GM23338 (cell line): ENCODE measurements at regions not wholly inside any gene's neighbourhood (a gene's known extent, or its start where the extent isn't known, plus 50 kb on each side); places are given as distances from the start of the nearest gene placed in this dataset.

Experiments used
- ATAC-seq: fragments of 200-7000 bp; cut with Tn5 transposase; 3 replicates; pipeline ENCODE4 v1.9.1; 2020
- DNase-seq: peaks from one replicate; pipeline ENCODE4 v3.0.0-alpha.2; 2015; ENCODE audit warnings: low spot score
- H2AFZ ChIP-seq: fragments of 200-600 bp; sonication (generic); 2 replicates; pipeline ENCODE4 v1.8.0; 2016; ENCODE audit warnings: antibody characterized with exemption, mild to moderate bottlenecking, moderate library complexity
- H3F3A ChIP-seq: fragments of 200-600 bp; sonication (generic); replicated peaks from 2 replicates; pipeline ENCODE4 v1.8.0; 2017; ENCODE audit warnings: antibody characterized with exemption, mixed run types, low read depth
- H3K27ac ChIP-seq: fragments of 200-600 bp; sonication (generic); 2 replicates; pipeline ENCODE4 v1.6.1; 2016; ENCODE audit warnings: low read depth
- H3K27me3 ChIP-seq: fragments of 200-600 bp; sonication (generic); 2 replicates; pipeline ENCODE4 v1.8.0; 2016; ENCODE audit warnings: mild to moderate bottlenecking, mixed run types, moderate library complexity; ENCODE audit not compliant: insufficient read depth
- H3K36me3 ChIP-seq: fragments of 200-600 bp; sonication (generic); 2 replicates; pipeline ENCODE4 v1.8.0; 2016; ENCODE audit warnings: mild to moderate bottlenecking; ENCODE audit not compliant: insufficient read depth
- H3K4me1 ChIP-seq: fragments of 200-600 bp; sonication (generic); 2 replicates; pipeline ENCODE4 v1.8.0; 2016; ENCODE audit warnings: mild to moderate bottlenecking, moderate library complexity; ENCODE audit not compliant: insufficient read depth
- H3K4me2 ChIP-seq: fragments of 200-600 bp; sonication (generic); 2 replicates; pipeline ENCODE4 v1.7.1; 2017; ENCODE audit warnings: mixed run types
- H3K4me3 ChIP-seq: fragments of 200-600 bp; sonication (generic); 2 replicates; pipeline ENCODE4 v1.6.1; 2016; ENCODE audit warnings: mixed run types
- H3K79me2 ChIP-seq: fragments of 200-600 bp; sonication (generic); replicated peaks from 2 replicates; pipeline ENCODE4 v1.8.0; 2017; ENCODE audit warnings: mild to moderate bottlenecking; ENCODE audit not compliant: insufficient read depth
- H3K9me2 ChIP-seq: fragments of 200-600 bp; sonication (generic); 2 replicates; pipeline ENCODE4 v1.8.0; 2017; ENCODE audit not compliant: insufficient read depth
- H4K20me1 ChIP-seq: fragments of 200-600 bp; sonication (generic); replicated peaks from 2 replicates; pipeline ENCODE4 v1.8.0; 2017; ENCODE audit warnings: mild to moderate bottlenecking; ENCODE audit not compliant: insufficient read depth
- H3K27ac Mint-ChIP-seq: 2 replicates; pipeline ENCODE4 v1.8.0; 2020; ENCODE audit warnings: inconsistent platforms, mild to moderate bottlenecking, moderate library complexity, mixed read lengths
- H3K27me3 Mint-ChIP-seq: 3 replicates; pipeline ENCODE4 v1.8.0; 2022; ENCODE audit warnings: low read depth, mild to moderate bottlenecking, moderate library complexity, mixed read lengths, inconsistent platforms; ENCODE audit not compliant: insufficient read depth, poor library complexity
- H3K36me3 Mint-ChIP-seq: 3 replicates; pipeline ENCODE4 v1.8.0; 2021; ENCODE audit warnings: low read depth, mild to moderate bottlenecking, inconsistent platforms, moderate library complexity, mixed read lengths
- H3K4me1 Mint-ChIP-seq: 3 replicates; pipeline ENCODE4 v1.8.0; 2020; ENCODE audit warnings: mild to moderate bottlenecking, inconsistent platforms, mixed read lengths
- H3K4me3 Mint-ChIP-seq: 3 replicates; pipeline ENCODE4 v1.8.0; 2021; ENCODE audit warnings: moderate library complexity, mild to moderate bottlenecking, inconsistent platforms, mixed read lengths
- H3K9me3 Mint-ChIP-seq: 3 replicates; pipeline ENCODE4 v1.8.0; 2020; ENCODE audit warnings: moderate library complexity, mild to moderate bottlenecking, inconsistent platforms, mixed read lengths
- CREB1 ChIP-seq: fragments of 250-450 bp; sonication (Bioruptor Pico); IDR thresholded peaks from 2 replicates; pipeline ENCODE4 v1.5.0; 2020; ENCODE audit warnings: low read depth, mild to moderate bottlenecking, moderate library complexity
- EZH2 ChIP-seq: fragments of 200-600 bp; sonication (generic); IDR thresholded peaks from one replicate; pipeline ENCODE4 v1.8.0; 2017; ENCODE audit warnings: antibody characterized with exemption, mild to moderate bottlenecking, low read depth; ENCODE audit not compliant: unreplicated experiment
- EZH2phosphoT487 ChIP-seq: fragments of 200-600 bp; sonication (generic); IDR thresholded peaks from one replicate; pipeline ENCODE4 v1.8.1; 2018; ENCODE audit warnings: antibody characterized with exemption; ENCODE audit not compliant: unreplicated experiment
- JUNB ChIP-seq: IDR thresholded peaks from one replicate; pipeline ENCODE4 v1.6.1; 2016; ENCODE audit warnings: antibody characterized with exemption; ENCODE audit not compliant: unreplicated experiment
- NANOG ChIP-seq: IDR thresholded peaks from 2 replicates; pipeline ENCODE4 v1.6.1; 2016; ENCODE audit warnings: antibody characterized with exemption, borderline replicate concordance
- POLR2AphosphoS5 ChIP-seq: IDR thresholded peaks from 2 replicates; pipeline ENCODE4 v1.6.1; 2016; ENCODE audit warnings: antibody characterized with exemption, low read depth
- STAT1 ChIP-seq: IDR thresholded peaks from one replicate; pipeline ENCODE4 v1.6.1; 2016; ENCODE audit warnings: antibody characterized with exemption; ENCODE audit not compliant: unreplicated experiment
- ZNF114 ChIP-seq: fragments of 250-450 bp; sonication (Bioruptor Pico); IDR thresholded peaks from 2 replicates; pipeline ENCODE4 v1.5.0; 2020; ENCODE audit warnings: mild to moderate bottlenecking, moderate library complexity
- ZNF331 ChIP-seq: fragments of 250-450 bp; sonication (Bioruptor Pico); IDR thresholded peaks from 2 replicates; pipeline ENCODE4 v1.5.0; 2020; ENCODE audit warnings: low read depth, mild to moderate bottlenecking, moderate library complexity
- TF ChIP-seq, protein P1 (sequence below): IDR thresholded peaks from 2 replicates; pipeline ENCODE4 v1.6.1; 2016; ENCODE audit warnings: antibody characterized with exemption
- TF ChIP-seq, protein P2 (sequence below), 2 experiments: fragments of 200-600 bp in 1 of 2; sonication (generic) in 1 of 2; conservative IDR thresholded peaks; 2 replicates each; pipeline versions ENCODE4 v1.5.1 to v1.6.1; 2016 to 2017; ENCODE audit warnings: antibody characterized with exemption in 2 of 2, low read depth in 2 of 2, mild to moderate bottlenecking in 2 of 2, moderate library complexity in 1 of 2
- TF ChIP-seq, protein P3 (sequence below): IDR thresholded peaks from one replicate; pipeline ENCODE4 v1.6.1; 2018; ENCODE audit warnings: antibody characterized with exemption; ENCODE audit not compliant: unreplicated experiment
- TF ChIP-seq, protein P4 (sequence below): fragments of 250-450 bp; sonication (Bioruptor Pico); IDR thresholded peaks from 2 replicates; pipeline ENCODE4 v1.5.0; 2020; ENCODE audit warnings: mild to moderate bottlenecking, moderate library complexity

DNA sequence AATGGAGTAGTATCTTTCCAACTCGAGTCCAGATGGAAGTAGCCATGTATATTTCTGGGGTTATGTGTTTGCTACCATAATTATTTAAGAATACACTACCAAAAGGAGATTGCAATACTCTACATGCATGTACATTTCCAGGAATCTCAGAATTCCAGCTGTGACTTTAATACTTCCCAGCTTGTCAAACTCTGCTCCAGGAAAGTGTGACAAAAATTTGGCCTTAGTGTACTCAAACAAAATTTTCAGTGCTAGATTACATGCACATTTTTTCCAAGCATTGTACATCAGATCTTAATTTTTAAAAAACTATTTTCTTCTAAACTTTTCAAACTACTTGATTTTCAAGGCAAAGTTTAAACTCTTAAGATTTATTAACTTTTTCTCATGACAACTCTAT, 1791.6 kb downstream of the SUCLG1 start:
- H3K4me2 ChIP-seq: no peak overlapping the region
- no peak overlapping the region for H2AFZ ChIP-seq
- TF ChIP-seq EZH2phosphoT487 (no peak), POLR2AphosphoS5 (no peak), ZNF331 (CRISPR knock-in tag) (no peak), EZH2 (no peak), JUNB (no peak), STAT1 (no peak), CREB1 (no peak), ZNF114 (no peak), NANOG (no peak)
- TF ChIP-seq, protein P1, sequence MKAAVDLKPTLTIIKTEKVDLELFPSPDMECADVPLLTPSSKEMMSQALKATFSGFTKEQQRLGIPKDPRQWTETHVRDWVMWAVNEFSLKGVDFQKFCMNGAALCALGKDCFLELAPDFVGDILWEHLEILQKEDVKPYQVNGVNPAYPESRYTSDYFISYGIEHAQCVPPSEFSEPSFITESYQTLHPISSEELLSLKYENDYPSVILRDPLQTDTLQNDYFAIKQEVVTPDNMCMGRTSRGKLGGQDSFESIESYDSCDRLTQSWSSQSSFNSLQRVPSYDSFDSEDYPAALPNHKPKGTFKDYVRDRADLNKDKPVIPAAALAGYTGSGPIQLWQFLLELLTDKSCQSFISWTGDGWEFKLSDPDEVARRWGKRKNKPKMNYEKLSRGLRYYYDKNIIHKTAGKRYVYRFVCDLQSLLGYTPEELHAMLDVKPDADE: no peak
- TF ChIP-seq, protein P2, sequence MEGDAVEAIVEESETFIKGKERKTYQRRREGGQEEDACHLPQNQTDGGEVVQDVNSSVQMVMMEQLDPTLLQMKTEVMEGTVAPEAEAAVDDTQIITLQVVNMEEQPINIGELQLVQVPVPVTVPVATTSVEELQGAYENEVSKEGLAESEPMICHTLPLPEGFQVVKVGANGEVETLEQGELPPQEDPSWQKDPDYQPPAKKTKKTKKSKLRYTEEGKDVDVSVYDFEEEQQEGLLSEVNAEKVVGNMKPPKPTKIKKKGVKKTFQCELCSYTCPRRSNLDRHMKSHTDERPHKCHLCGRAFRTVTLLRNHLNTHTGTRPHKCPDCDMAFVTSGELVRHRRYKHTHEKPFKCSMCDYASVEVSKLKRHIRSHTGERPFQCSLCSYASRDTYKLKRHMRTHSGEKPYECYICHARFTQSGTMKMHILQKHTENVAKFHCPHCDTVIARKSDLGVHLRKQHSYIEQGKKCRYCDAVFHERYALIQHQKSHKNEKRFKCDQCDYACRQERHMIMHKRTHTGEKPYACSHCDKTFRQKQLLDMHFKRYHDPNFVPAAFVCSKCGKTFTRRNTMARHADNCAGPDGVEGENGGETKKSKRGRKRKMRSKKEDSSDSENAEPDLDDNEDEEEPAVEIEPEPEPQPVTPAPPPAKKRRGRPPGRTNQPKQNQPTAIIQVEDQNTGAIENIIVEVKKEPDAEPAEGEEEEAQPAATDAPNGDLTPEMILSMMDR (conservative IDR thresholded peaks at IDR 0.05; ENCODE audit: low read depth in 2 of 2): no peak
- TF ChIP-seq, protein P3, sequence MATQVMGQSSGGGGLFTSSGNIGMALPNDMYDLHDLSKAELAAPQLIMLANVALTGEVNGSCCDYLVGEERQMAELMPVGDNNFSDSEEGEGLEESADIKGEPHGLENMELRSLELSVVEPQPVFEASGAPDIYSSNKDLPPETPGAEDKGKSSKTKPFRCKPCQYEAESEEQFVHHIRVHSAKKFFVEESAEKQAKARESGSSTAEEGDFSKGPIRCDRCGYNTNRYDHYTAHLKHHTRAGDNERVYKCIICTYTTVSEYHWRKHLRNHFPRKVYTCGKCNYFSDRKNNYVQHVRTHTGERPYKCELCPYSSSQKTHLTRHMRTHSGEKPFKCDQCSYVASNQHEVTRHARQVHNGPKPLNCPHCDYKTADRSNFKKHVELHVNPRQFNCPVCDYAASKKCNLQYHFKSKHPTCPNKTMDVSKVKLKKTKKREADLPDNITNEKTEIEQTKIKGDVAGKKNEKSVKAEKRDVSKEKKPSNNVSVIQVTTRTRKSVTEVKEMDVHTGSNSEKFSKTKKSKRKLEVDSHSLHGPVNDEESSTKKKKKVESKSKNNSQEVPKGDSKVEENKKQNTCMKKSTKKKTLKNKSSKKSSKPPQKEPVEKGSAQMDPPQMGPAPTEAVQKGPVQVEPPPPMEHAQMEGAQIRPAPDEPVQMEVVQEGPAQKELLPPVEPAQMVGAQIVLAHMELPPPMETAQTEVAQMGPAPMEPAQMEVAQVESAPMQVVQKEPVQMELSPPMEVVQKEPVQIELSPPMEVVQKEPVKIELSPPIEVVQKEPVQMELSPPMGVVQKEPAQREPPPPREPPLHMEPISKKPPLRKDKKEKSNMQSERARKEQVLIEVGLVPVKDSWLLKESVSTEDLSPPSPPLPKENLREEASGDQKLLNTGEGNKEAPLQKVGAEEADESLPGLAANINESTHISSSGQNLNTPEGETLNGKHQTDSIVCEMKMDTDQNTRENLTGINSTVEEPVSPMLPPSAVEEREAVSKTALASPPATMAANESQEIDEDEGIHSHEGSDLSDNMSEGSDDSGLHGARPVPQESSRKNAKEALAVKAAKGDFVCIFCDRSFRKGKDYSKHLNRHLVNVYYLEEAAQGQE: no peak
- TF ChIP-seq, protein P4, sequence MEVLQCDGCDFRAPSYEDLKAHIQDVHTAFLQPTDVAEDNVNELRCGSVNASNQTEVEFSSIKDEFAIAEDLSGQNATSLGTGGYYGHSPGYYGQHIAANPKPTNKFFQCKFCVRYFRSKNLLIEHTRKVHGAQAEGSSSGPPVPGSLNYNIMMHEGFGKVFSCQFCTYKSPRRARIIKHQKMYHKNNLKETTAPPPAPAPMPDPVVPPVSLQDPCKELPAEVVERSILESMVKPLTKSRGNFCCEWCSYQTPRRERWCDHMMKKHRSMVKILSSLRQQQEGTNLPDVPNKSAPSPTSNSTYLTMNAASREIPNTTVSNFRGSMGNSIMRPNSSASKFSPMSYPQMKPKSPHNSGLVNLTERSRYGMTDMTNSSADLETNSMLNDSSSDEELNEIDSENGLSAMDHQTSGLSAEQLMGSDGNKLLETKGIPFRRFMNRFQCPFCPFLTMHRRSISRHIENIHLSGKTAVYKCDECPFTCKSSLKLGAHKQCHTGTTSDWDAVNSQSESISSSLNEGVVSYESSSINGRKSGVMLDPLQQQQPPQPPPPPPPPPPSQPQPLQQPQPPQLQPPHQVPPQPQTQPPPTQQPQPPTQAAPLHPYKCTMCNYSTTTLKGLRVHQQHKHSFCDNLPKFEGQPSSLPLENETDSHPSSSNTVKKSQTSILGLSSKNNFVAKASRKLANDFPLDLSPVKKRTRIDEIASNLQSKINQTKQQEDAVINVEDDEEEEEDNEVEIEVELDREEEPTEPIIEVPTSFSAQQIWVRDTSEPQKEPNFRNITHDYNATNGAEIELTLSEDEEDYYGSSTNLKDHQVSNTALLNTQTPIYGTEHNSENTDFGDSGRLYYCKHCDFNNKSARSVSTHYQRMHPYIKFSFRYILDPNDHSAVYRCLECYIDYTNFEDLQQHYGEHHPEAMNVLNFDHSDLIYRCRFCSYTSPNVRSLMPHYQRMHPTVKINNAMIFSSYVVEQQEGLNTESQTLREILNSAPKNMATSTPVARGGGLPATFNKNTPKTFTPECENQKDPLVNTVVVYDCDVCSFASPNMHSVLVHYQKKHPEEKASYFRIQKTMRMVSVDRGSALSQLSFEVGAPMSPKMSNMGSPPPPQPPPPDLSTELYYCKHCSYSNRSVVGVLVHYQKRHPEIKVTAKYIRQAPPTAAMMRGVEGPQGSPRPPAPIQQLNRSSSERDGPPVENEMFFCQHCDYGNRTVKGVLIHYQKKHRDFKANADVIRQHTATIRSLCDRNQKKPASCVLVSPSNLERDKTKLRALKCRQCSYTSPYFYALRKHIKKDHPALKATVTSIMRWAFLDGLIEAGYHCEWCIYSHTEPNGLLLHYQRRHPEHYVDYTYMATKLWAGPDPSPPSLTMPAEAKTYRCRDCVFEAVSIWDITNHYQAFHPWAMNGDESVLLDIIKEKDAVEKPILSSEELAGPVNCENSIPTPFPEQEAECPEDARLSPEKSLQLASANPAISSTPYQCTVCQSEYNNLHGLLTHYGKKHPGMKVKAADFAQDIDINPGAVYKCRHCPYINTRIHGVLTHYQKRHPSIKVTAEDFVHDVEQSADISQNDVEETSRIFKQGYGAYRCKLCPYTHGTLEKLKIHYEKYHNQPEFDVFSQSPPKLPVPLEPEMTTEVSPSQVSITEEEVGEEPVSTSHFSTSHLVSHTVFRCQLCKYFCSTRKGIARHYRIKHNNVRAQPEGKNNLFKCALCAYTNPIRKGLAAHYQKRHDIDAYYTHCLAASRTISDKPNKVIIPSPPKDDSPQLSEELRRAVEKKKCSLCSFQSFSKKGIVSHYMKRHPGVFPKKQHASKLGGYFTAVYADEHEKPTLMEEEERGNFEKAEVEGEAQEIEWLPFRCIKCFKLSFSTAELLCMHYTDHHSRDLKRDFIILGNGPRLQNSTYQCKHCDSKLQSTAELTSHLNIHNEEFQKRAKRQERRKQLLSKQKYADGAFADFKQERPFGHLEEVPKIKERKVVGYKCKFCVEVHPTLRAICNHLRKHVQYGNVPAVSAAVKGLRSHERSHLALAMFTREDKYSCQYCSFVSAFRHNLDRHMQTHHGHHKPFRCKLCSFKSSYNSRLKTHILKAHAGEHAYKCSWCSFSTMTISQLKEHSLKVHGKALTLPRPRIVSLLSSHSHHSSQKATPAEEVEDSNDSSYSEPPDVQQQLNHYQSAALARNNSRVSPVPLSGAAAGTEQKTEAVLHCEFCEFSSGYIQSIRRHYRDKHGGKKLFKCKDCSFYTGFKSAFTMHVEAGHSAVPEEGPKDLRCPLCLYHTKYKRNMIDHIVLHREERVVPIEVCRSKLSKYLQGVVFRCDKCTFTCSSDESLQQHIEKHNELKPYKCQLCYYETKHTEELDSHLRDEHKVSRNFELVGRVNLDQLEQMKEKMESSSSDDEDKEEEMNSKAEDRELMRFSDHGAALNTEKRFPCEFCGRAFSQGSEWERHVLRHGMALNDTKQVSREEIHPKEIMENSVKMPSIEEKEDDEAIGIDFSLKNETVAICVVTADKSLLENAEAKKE (CRISPR knock-in tag): no peak
- Mint-ChIP-seq H3K9me3 (no peaks in the 10 kb centered on the region), H3K36me3 (no peaks in the 10 kb centered on the region), H3K4me1 (0 out of 3 replicates have a peak, but pooled peaks cover 3% of the 10 kb centered on the region), H3K4me3 (no peak overlapping the region), H3K27me3 (no peaks in the 10 kb centered on the region), H3K27ac (no peak overlapping the region)
- H4K20me1 ChIP-seq: no peaks in the 10 kb centered on the region
- H3K4me3 ChIP-seq: no peak overlapping the region
- H3K27me3 ChIP-seq: no peaks in the 10 kb centered on the region
- ATAC-seq (no peak), DNase-seq (no peak)
- no peaks in the 10 kb centered on the region for H3K36me3 ChIP-seq
- H3K9me2 ChIP-seq: 0 out of 2 replicates have a peak, but pooled peaks cover 3% of the 10 kb centered on the region
- H3K27ac ChIP-seq: no peak overlapping the region
- 0 out of 2 replicates have a peak, but pooled peaks cover 7% of the 10 kb centered on the region for H3K4me1 ChIP-seq
- H3F3A ChIP-seq: no peaks in the 10 kb centered on the region
- H3K79me2 ChIP-seq: no peaks in the 10 kb centered on the region
